ENCODE measurements at regions not wholly inside any gene's neighbourhood (a gene's known extent, or its start where the extent isn't known, plus 50 kb on each side); places are given as distances from the start of the nearest gene placed in this dataset.

DNA sequence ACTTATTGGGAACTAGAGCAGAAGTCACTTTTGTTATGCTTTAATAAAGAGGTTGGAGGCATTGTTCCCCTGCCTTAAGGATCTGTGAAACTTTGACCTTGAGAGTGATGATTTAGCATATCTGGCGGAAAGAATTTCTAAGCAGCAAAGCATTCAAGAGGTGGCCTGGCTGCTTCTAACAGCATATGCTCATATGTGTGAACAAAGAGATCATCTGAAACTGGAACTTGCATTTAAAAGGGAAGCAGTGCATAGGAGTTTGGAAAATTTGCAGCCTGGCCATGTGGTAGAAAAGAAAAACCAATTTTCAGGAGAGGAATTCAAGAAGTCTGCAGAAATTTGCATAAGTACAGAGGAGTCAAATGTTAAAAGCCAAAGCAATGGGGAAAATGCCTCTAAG lies 56.4 kb upstream of the GOLIM4 start:
- TF ChIP-seq EZH2 (IDR thresholded peaks at IDR 0.05) (no peak), POLR2AphosphoS5 (IDR thresholded peaks at IDR 0.05; ENCODE audit: borderline replicate concordance, low read depth, low read length) (no peak)
